HepG2 (cell line): ENCODE measurements at regions not wholly inside any gene's neighbourhood (a gene's known extent, or its start where the extent isn't known, plus 50 kb on each side); places are given as distances from the start of the nearest gene placed in this dataset.

Source experiments
- ATAC-seq: fragments of 200-7000 bp; cut with Tn5 transposase; 3 replicates; pipeline ENCODE4 v1.9.1; 2020; ENCODE audit warnings: mild to moderate bottlenecking, moderate library complexity
- BruUV-seq: library from RNA; stranded (reverse); fragments of 400-500 nt; replicated peaks from 2 replicates; lab custom pipeline; 2021; lab: Mats Ljungman, UMichigan
- CTCF ChIA-PET: fragments of 300-600 bp; formaldehyde crosslinking; extraction: SDS; loops from one replicate; lab custom pipeline; 2021; ENCODE audit warnings: low total read pairs, inconsistent platforms, low intra/inter-chr PET ratio; lab: Yijun Ruan, JAX
- POLR2A ChIA-PET: fragments of 350-600 bp; sonication (Branson Sonifier 250); formaldehyde crosslinking; loops from one replicate; lab custom pipeline; 2020; ENCODE audit warnings: antibody characterized with exemption, inconsistent platforms; lab: Yijun Ruan, JAX
- DNase-seq: peaks from one replicate; pipeline ENCODE4 v3.0.0-alpha.2; 2015; ENCODE audit warnings: low spot score
- FAIRE-seq: peaks from 3 replicates; lab custom pipeline; 2011; peaks lifted over from hg19 to GRCh38; lab: Jason Lieb, UNC
- H2AFZ ChIP-seq: one replicate; pipeline ENCODE4 v1.6.1; 2011; ENCODE audit warnings: low read length, inconsistent platforms
- H3K27ac ChIP-seq: fragments of 300-600 bp; 3 replicates; pipeline ENCODE4 v1.8.0; 2011; ENCODE audit warnings: mixed run types, mild to moderate bottlenecking, mixed read lengths, low read length, inconsistent platforms; ENCODE audit not compliant: insufficient read depth; ENCODE audit errors: extremely low read length
- H3K27me3 ChIP-seq, 2 experiments: fragments of 200-600 bp in 1 of 2; 2 replicates in 1 of 2; 3 replicates in 1 of 2; pipeline versions ENCODE4 v1.6.0 to v1.8.0; 2011; ENCODE audit warnings: low read length in 2 of 2, mild to moderate bottlenecking in 2 of 2, moderate library complexity in 2 of 2, inconsistent platforms in 1 of 2; ENCODE audit not compliant: insufficient read depth in 2 of 2, control insufficient read depth in 1 of 2
- H3K36me3 ChIP-seq, 2 experiments: fragments of 200-600 bp in 1 of 2; replicated peaks in 1 of 2; 2 replicates in 1 of 2; 3 replicates in 1 of 2; pipeline versions ENCODE4 v1.5.1 to v1.8.0; 2011; ENCODE audit warnings: low read length in 2 of 2, inconsistent platforms in 1 of 2; ENCODE audit not compliant: insufficient read depth in 2 of 2, control insufficient read depth in 1 of 2
- H3K4me1 ChIP-seq: 2 replicates; pipeline ENCODE4 v1.5.1; 2012; ENCODE audit warnings: low read length, inconsistent platforms; ENCODE audit not compliant: insufficient read depth
- H3K4me2 ChIP-seq: 2 replicates; pipeline ENCODE4 v1.6.0; 2011; ENCODE audit warnings: low read depth, low read length, inconsistent platforms
- H3K4me3 ChIP-seq, 3 experiments: fragments of 200-600 bp in 1 of 3; sonication (generic), shearing (Covaris generic) in 1 of 3; replicated peaks in 1 of 3; 2 replicates each; pipeline ENCODE4 v1.5.1; 2011 to 2016; ENCODE audit warnings: low read length in 3 of 3, inconsistent platforms in 2 of 3, low read depth in 2 of 3, mild to moderate bottlenecking in 2 of 3, control low read depth in 1 of 3, mixed read lengths in 1 of 3; ENCODE audit not compliant: insufficient read depth in 1 of 3
- H3K79me2 ChIP-seq: one replicate; pipeline ENCODE4 v1.6.1; 2011; ENCODE audit warnings: low read length, inconsistent platforms; ENCODE audit not compliant: insufficient read depth
- H3K9ac ChIP-seq: 2 replicates; pipeline ENCODE4 v1.6.0; 2011; ENCODE audit warnings: mild to moderate bottlenecking, low read depth, low read length, inconsistent platforms; ENCODE audit not compliant: insufficient read depth
- H3K9me3 ChIP-seq: 2 replicates; pipeline ENCODE4 v1.5.1; 2012; ENCODE audit warnings: mild to moderate bottlenecking, low read length
- H4K20me1 ChIP-seq: 2 replicates; pipeline ENCODE4 v1.6.0; 2011; ENCODE audit warnings: inconsistent platforms, mild to moderate bottlenecking, low read length, moderate library complexity; ENCODE audit not compliant: insufficient read depth
- ATF4 ChIP-seq, 2 experiments: fragments of 450-650 bp in 1 of 2; sonication (generic) in 1 of 2; formaldehyde crosslinking; IDR thresholded peaks; 2 replicates each; pipeline versions ENCODE4 v1.5.0 to v1.8.0; 2020 to 2022; ENCODE audit warnings: mild to moderate bottlenecking in 1 of 2, missing genetic modification reagents in 1 of 2
- CENPT ChIP-seq: sonication (generic); formaldehyde crosslinking; IDR thresholded peaks from 2 replicates; pipeline ENCODE4 v1.8.0; 2022; ENCODE audit warnings: low read depth, mild to moderate bottlenecking, moderate library complexity, missing genetic modification reagents
- JARID2 ChIP-seq: sonication (generic); formaldehyde crosslinking; IDR thresholded peaks from 2 replicates; pipeline ENCODE4 v1.8.1; 2023; ENCODE audit warnings: missing genetic modification reagents, inconsistent platforms; ENCODE audit not compliant: insufficient replicate concordance
- MAZ ChIP-seq, 2 experiments: sonication (generic) in 1 of 2; formaldehyde crosslinking in 1 of 2; IDR thresholded peaks; 2 replicates each; pipeline versions ENCODE4 v1.5.0 to v1.6.1; 2012 to 2020; ENCODE audit warnings: low read depth in 2 of 2, mild to moderate bottlenecking in 2 of 2, borderline replicate concordance in 1 of 2, improper control_type of control experiment in 1 of 2, low read length in 1 of 2, missing genetic modification reagents in 1 of 2, moderate library complexity in 1 of 2
- NFE2 ChIP-seq: sonication (generic); formaldehyde crosslinking; IDR thresholded peaks from 2 replicates; pipeline ENCODE4 v1.4.0; 2020; ENCODE audit warnings: missing genetic modification reagents
- TBX3 ChIP-seq: fragments of 450-650 bp; IDR thresholded peaks from 2 replicates; pipeline ENCODE4 v1.6.1; 2017; ENCODE audit warnings: antibody characterized with exemption, mild to moderate bottlenecking, inconsistent platforms, borderline replicate concordance
- ZFP36L1 ChIP-seq: sonication (generic); formaldehyde crosslinking; IDR thresholded peaks from 2 replicates; pipeline ENCODE4 v1.8.0; 2022; ENCODE audit warnings: mild to moderate bottlenecking, missing genetic modification reagents, moderate library complexity
- ZFP41 ChIP-seq: sonication (generic); formaldehyde crosslinking; IDR thresholded peaks from 2 replicates; pipeline ENCODE4 v1.4.0; 2020; ENCODE audit warnings: mild to moderate bottlenecking, missing genetic modification reagents, borderline replicate concordance
- ZFP90 ChIP-seq: sonication (generic); formaldehyde crosslinking; IDR thresholded peaks from 2 replicates; pipeline ENCODE4 v1.8.0; 2022; ENCODE audit warnings: missing genetic modification reagents, mild to moderate bottlenecking, inconsistent platforms, borderline replicate concordance
- ZMAT3 ChIP-seq: sonication (generic); formaldehyde crosslinking; conservative IDR thresholded peaks from 2 replicates; pipeline ENCODE4 v1.7.0; 2021; ENCODE audit warnings: missing genetic modification reagents
- ZNF563 ChIP-seq: sonication (generic); formaldehyde crosslinking; IDR thresholded peaks from 2 replicates; pipeline ENCODE4 v1.8.0; 2022; ENCODE audit warnings: mild to moderate bottlenecking, moderate library complexity, missing genetic modification reagents
- ZNF589 ChIP-seq: sonication (generic); formaldehyde crosslinking; conservative IDR thresholded peaks from 2 replicates; pipeline ENCODE4 v1.8.0; 2022; ENCODE audit warnings: mild to moderate bottlenecking, moderate library complexity, missing genetic modification reagents
- ZNF598 ChIP-seq: sonication (generic); formaldehyde crosslinking; IDR thresholded peaks from 2 replicates; pipeline ENCODE4 v1.5.1; 2020; ENCODE audit warnings: mild to moderate bottlenecking, missing genetic modification reagents, borderline replicate concordance
- WGBS: methylation state at CpG from one replicate; pipeline ENCODE4 v1.1.6; 2017; ENCODE audit warnings: low lambda C conversion rate; 5-methylcytosine and 5-hydroxymethylcytosine counted together
- in situ Hi-C: cut with HindIII; loops from 2 replicates; pipeline ENCODE4 v1.10.0; 2017; ENCODE audit warnings: low pct_unique_long_range_greater_than_20kb; ENCODE audit not compliant: extremely low pct_ligation_motif_present
- intact Hi-C: fragments of 100-400 bp; cut with micrococcal nuclease; formaldehyde crosslinking; loops from one replicate; pipeline ENCODE4 v1.10.0; 2022; ENCODE audit not compliant: unreplicated experiment

DNA sequence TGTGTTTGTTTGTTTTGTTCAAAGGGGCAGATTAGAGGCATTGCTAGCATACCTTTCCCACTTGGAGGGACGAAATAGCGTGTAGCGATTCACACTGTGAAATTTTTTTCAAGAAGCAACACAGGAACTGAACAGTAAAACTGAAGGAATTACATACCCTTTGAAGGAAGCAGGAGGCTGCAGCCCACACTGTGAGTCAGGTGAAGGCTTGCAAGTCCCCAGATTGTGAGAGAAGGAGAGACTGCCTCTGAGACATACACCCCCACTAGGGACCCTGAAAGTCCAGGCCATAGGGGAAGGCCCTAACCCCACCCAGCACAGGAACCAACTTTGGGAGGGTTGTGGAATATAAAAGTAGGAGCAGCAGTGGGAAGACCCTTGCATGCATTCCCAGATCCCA, 69.6 kb upstream of the HS3ST3A1 start:
- ATAC-seq (no peak), FAIRE-seq (no peak), DNase-seq (no peak)
- Histone ChIP-seq H3K27ac (no peak overlapping the region), H4K20me1 (no peaks in the 10 kb centered on the region), H2AFZ (no peak overlapping the region), H3K4me1 (no peaks in the 10 kb centered on the region), H3K36me3 (no peaks in the 10 kb centered on the region), H3K27me3 (no peaks in the 10 kb centered on the region; a peak in 2 of 5 replicates), H3K9me3 (0 out of 2 replicates have a peak, but pooled peaks cover 4% of the 10 kb centered on the region), H3K4me2 (no peak overlapping the region), H3K9ac (no peak overlapping the region), H3K79me2 (no peaks in the 10 kb centered on the region), H3K4me3 (no peak overlapping the region)
- in situ Hi-C loops = no loop called here
- no peak for TF ChIP-seq NFE2 (CRISPR knock-in tag)
- no peak for TF ChIP-seq MAZ (IDR thresholded peaks at IDR 0.05; ENCODE audit: borderline replicate concordance, low read depth, low read length)
- no peak for TF ChIP-seq MAZ (CRISPR knock-in tag; IDR thresholded peaks at IDR 0.05; ENCODE audit: low read depth)
- no peak for TF ChIP-seq JARID2
- TF ChIP-seq ZNF598 (CRISPR knock-in tag) = no peak
- TF ChIP-seq ZFP41 (CRISPR knock-in tag) = no peak
- TF ChIP-seq ZFP90 (CRISPR knock-in tag) = no peak
- no peak for TF ChIP-seq ZNF563 (CRISPR knock-in tag)
- no peak for TF ChIP-seq ATF4 (CRISPR knock-in tag; IDR thresholded peaks at IDR 0.05)
- TF ChIP-seq CENPT (CRISPR knock-in tag) = no peak
- no peak for TF ChIP-seq ZNF589 (CRISPR knock-in tag)
- TF ChIP-seq ZFP36L1 = no peak
- no peak for TF ChIP-seq TBX3
- TF ChIP-seq ZMAT3 (CRISPR knock-in tag) = no peak
- ChIA-PET CTCF (no interaction called here), POLR2A (no interaction called here)
- intact Hi-C loops = no loop called here
- 14% methylated on average over 3 of the region's 3 CpGs for WGBS
- no TSS peak for BruUV-seq
